IMR-90 (cell line): ENCODE measurements at regions not wholly inside any gene's neighbourhood (a gene's known extent, or its start where the extent isn't known, plus 50 kb on each side); places are given as distances from the start of the nearest gene placed in this dataset.

Experiments used
- CEBPB ChIP-seq: IDR thresholded peaks from 2 replicates; pipeline ENCODE4 v1.6.1; 2012; ENCODE audit warnings: low read depth, low read length, improper control_type of control experiment
- NFE2L2 ChIP-seq: fragments of 150-350 bp; IDR thresholded peaks from 2 replicates; pipeline ENCODE4 v1.6.1; 2016; ENCODE audit warnings: low read depth, mild to moderate bottlenecking, low read length
- POLR2A ChIP-seq: IDR thresholded peaks from 2 replicates; pipeline ENCODE4 v1.6.1; 2012; ENCODE audit warnings: mild to moderate bottlenecking, low read depth, low read length
- TF ChIP-seq, protein P1 (sequence below): conservative IDR thresholded peaks from 2 replicates; pipeline ENCODE4 v1.5.1; 2012; ENCODE audit warnings: mild to moderate bottlenecking, low read depth, low read length, improper control_type of control experiment

DNA sequence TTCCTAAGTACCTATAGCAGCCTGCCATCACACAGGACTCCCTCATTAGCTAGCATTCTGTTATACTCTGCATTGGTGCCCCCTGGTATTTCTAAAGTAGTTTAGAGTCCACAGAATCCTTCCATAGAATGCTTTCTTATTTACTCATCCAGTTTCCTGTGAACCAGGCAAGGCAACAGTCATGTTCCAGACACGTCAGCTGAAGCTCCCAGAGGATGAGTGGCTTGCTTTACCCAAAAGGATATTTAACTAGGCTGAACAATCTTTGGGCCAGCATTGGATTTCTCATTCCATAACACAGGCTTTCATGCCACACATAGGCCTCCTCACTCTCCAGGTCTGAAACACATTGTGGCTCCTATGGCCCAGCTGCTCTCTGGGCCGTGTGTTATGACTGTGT lies 203.8 kb upstream of the MAP3K7 start:
- TF ChIP-seq, protein P1, sequence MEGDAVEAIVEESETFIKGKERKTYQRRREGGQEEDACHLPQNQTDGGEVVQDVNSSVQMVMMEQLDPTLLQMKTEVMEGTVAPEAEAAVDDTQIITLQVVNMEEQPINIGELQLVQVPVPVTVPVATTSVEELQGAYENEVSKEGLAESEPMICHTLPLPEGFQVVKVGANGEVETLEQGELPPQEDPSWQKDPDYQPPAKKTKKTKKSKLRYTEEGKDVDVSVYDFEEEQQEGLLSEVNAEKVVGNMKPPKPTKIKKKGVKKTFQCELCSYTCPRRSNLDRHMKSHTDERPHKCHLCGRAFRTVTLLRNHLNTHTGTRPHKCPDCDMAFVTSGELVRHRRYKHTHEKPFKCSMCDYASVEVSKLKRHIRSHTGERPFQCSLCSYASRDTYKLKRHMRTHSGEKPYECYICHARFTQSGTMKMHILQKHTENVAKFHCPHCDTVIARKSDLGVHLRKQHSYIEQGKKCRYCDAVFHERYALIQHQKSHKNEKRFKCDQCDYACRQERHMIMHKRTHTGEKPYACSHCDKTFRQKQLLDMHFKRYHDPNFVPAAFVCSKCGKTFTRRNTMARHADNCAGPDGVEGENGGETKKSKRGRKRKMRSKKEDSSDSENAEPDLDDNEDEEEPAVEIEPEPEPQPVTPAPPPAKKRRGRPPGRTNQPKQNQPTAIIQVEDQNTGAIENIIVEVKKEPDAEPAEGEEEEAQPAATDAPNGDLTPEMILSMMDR = no peak
- TF ChIP-seq POLR2A (no peak), NFE2L2 (no peak), CEBPB (no peak)
